Nephron progenitor cell (in vitro differentiated cells): ENCODE measurements at regions not wholly inside any gene's neighbourhood (a gene's known extent, or its start where the extent isn't known, plus 50 kb on each side); places are given as distances from the start of the nearest gene placed in this dataset.

Experiments used
- DNase-seq: peaks from one replicate; pipeline ENCODE4 v3.0.0; 2021
- H3K27ac Mint-ChIP-seq: 2 replicates; pipeline ENCODE4 v1.8.0; 2021; ENCODE audit warnings: mild to moderate bottlenecking, moderate library complexity, mixed read lengths
- H3K27me3 Mint-ChIP-seq: 2 replicates; pipeline ENCODE4 v1.8.0; 2021; ENCODE audit warnings: mild to moderate bottlenecking, low read depth, mixed read lengths; ENCODE audit not compliant: poor library complexity
- H3K36me3 Mint-ChIP-seq: 2 replicates; pipeline ENCODE4 v1.8.0; 2021; ENCODE audit warnings: low read depth, mixed read lengths
- H3K4me1 Mint-ChIP-seq: 2 replicates; pipeline ENCODE4 v1.8.0; 2021; ENCODE audit warnings: mixed read lengths
- H3K4me3 Mint-ChIP-seq: 2 replicates; pipeline ENCODE4 v1.8.0; 2021; ENCODE audit warnings: mild to moderate bottlenecking, moderate library complexity, mixed read lengths
- H3K9me3 Mint-ChIP-seq: 2 replicates; pipeline ENCODE4 v1.8.0; 2021; ENCODE audit warnings: mild to moderate bottlenecking, moderate library complexity, mixed read lengths
- CTCF ChIP-seq: fragments of 200-600 bp; sonication (generic); IDR thresholded peaks from 2 replicates; pipeline ENCODE4 v1.5.0; 2021; ENCODE audit warnings: antibody characterized with exemption

- TF ChIP-seq CTCF: no peak
- peaks cover 61% of the 10 kb centered on the region for H3K4me1 Mint-ChIP-seq
- no peak overlapping the region for H3K4me3 Mint-ChIP-seq
- peaks cover 61% of the 10 kb centered on the region for H3K36me3 Mint-ChIP-seq
- H3K9me3 Mint-ChIP-seq: peaks cover 37% of the 10 kb centered on the region
- no peaks in the 10 kb centered on the region for H3K27me3 Mint-ChIP-seq
- no peak for DNase-seq
- H3K27ac Mint-ChIP-seq: peak overlapping the region; percentile 83
Measured at GRCh38 chr5:7185742-7186141, 210.2 kb upstream of the ADCY2 start.

- Mint-ChIP-seq H3K27me3 (peaks cover 3% of the 10 kb centered on the region), H3K4me3 (no peak overlapping the region), H3K4me1 (peaks cover 60% of the 10 kb centered on the region), H3K36me3 (peaks cover 63% of the 10 kb centered on the region), H3K9me3 (peaks cover 46% of the 10 kb centered on the region), H3K27ac (peak overlapping the region; percentile 92)
- DNase-seq: no peak
- no peak for TF ChIP-seq CTCF
Measured at GRCh38 chr5:7186818-7187217, 209.1 kb upstream of the ADCY2 start.

- no peak overlapping the region for H3K4me3 Mint-ChIP-seq
- H3K27ac Mint-ChIP-seq: no peak overlapping the region
Measured at GRCh38 chr5:7190712-7191250, 205.2 kb upstream of the ADCY2 start.

GRCh38 chr5:7192016-7192415 is 203.9 kb upstream of the ADCY2 start:
- Mint-ChIP-seq H3K36me3 (peaks cover 49% of the 10 kb centered on the region), H3K27ac (no peak overlapping the region)
- no peak for DNase-seq

More at GRCh38 chr5:7190712-7191250, 205.2 kb upstream of the ADCY2 start:
- H3K27me3 Mint-ChIP-seq: peaks cover 3% of the 10 kb centered on the region
- H3K4me1 Mint-ChIP-seq: peaks cover 41% of the 10 kb centered on the region
- no peak for TF ChIP-seq CTCF
- no peak for DNase-seq
- peaks cover 46% of the 10 kb centered on the region for H3K9me3 Mint-ChIP-seq
- peaks cover 53% of the 10 kb centered on the region for H3K36me3 Mint-ChIP-seq

GRCh38 chr5:7202846-7203245 is 193.1 kb upstream of the ADCY2 start:
- Mint-ChIP-seq H3K4me1 (peaks cover 27% of the 10 kb centered on the region), H3K36me3 (peaks cover 71% of the 10 kb centered on the region), H3K4me3 (no peak overlapping the region), H3K27ac (no peak overlapping the region), H3K9me3 (peaks cover 66% of the 10 kb centered on the region), H3K27me3 (peaks cover 3% of the 10 kb centered on the region)
- no peak for DNase-seq
- no peak for TF ChIP-seq CTCF

More at GRCh38 chr5:7192016-7192415, 203.9 kb upstream of the ADCY2 start:
- peaks cover 3% of the 10 kb centered on the region for H3K27me3 Mint-ChIP-seq
- H3K4me3 Mint-ChIP-seq: no peak overlapping the region
- peaks cover 32% of the 10 kb centered on the region for H3K4me1 Mint-ChIP-seq
- TF ChIP-seq CTCF: no peak
- H3K9me3 Mint-ChIP-seq: peaks cover 43% of the 10 kb centered on the region

GRCh38 chr5:7207979-7208378 is 188.0 kb upstream of the ADCY2 start:
- H3K4me3 Mint-ChIP-seq: no peak overlapping the region
- TF ChIP-seq CTCF: no peak
- H3K27me3 Mint-ChIP-seq: peaks cover 6% of the 10 kb centered on the region
- H3K9me3 Mint-ChIP-seq: peaks cover 39% of the 10 kb centered on the region
- peaks cover 47% of the 10 kb centered on the region for H3K36me3 Mint-ChIP-seq
- H3K4me1 Mint-ChIP-seq: peaks cover 72% of the 10 kb centered on the region
- no peak for DNase-seq
- H3K27ac Mint-ChIP-seq: peak overlapping the region; percentile 99
